K562 (cell line): ENCODE measurements at regions not wholly inside any gene's neighbourhood (a gene's known extent, or its start where the extent isn't known, plus 50 kb on each side); places are given as distances from the start of the nearest gene placed in this dataset.

Experiments used
- ARID1B ChIP-seq: fragments of 450-650 bp; IDR thresholded peaks from 2 replicates; pipeline ENCODE4 v1.6.1; 2016; ENCODE audit warnings: antibody characterized with exemption, mild to moderate bottlenecking, inconsistent platforms
- ATF3 ChIP-seq, 2 experiments: fragments of 450-650 bp in 1 of 2; sonication (generic) in 1 of 2; formaldehyde crosslinking in 1 of 2; IDR thresholded peaks in 1 of 2; conservative IDR thresholded peaks in 1 of 2; 2 replicates each; pipeline versions ENCODE4 v1.6.1 to v1.8.1; 2016 to 2023; ENCODE audit warnings: mild to moderate bottlenecking in 2 of 2, moderate library complexity in 2 of 2, inconsistent platforms in 1 of 2, missing genetic modification reagents in 1 of 2
- CHD7 ChIP-seq: fragments of 200-600 bp; sonication (generic); IDR thresholded peaks from one replicate; pipeline ENCODE4 v1.6.1; 2012; ENCODE audit warnings: mild to moderate bottlenecking, low read depth, low read length, inconsistent platforms
- CREB1 ChIP-seq, 2 experiments: sonication (generic) in 1 of 2; formaldehyde crosslinking in 1 of 2; IDR thresholded peaks; 2 replicates each; pipeline versions ENCODE4 v1.6.1 to v1.8.0; 2012 to 2022; ENCODE audit warnings: inconsistent platforms in 1 of 2, mild to moderate bottlenecking in 1 of 2, missing genetic modification reagents in 1 of 2, moderate library complexity in 1 of 2
- FIP1L1 ChIP-seq: fragments of 200-400 bp; formaldehyde crosslinking; IDR thresholded peaks from 2 replicates; pipeline ENCODE4 v1.6.1; 2018; ENCODE audit warnings: mild to moderate bottlenecking, low read depth, low read length; ENCODE audit not compliant: poor library complexity, severe bottlenecking
- FOXK2 ChIP-seq, 2 experiments: fragments of 450-650 bp; IDR thresholded peaks in 1 of 2; conservative IDR thresholded peaks in 1 of 2; 2 replicates each; pipeline ENCODE4 v1.6.1; 2016; ENCODE audit warnings: low read depth in 2 of 2, mild to moderate bottlenecking in 1 of 2
- JUND ChIP-seq, 2 experiments: IDR thresholded peaks; 2 replicates in 1 of 2; 3 replicates in 1 of 2; pipeline ENCODE4 v1.6.1; 2011; ENCODE audit warnings: borderline replicate concordance in 2 of 2, low read depth in 2 of 2, low read length in 2 of 2, improper control_type of control experiment in 1 of 2, missing biosample characterization in 1 of 2, missing genetic modification characterization in 1 of 2, missing genetic modification reagents in 1 of 2
- KDM1A ChIP-seq, 2 experiments: fragments of 450-650 bp; IDR thresholded peaks; 2 replicates each; pipeline ENCODE4 v1.6.1; 2016; ENCODE audit warnings: mild to moderate bottlenecking in 2 of 2
- KLF1 ChIP-seq: fragments of 450-650 bp; IDR thresholded peaks from 2 replicates; pipeline ENCODE4 v1.6.1; 2016; ENCODE audit warnings: missing genetic modification characterization, missing compliant biosample characterization
- MAZ ChIP-seq, 2 experiments: fragments of 450-650 bp in 1 of 2; sonication (generic) in 1 of 2; formaldehyde crosslinking; IDR thresholded peaks in 1 of 2; conservative IDR thresholded peaks in 1 of 2; 2 replicates each; pipeline versions ENCODE4 v1.4.0 to v1.5.0; 2020; ENCODE audit warnings: mild to moderate bottlenecking in 1 of 2, missing genetic modification reagents in 1 of 2
- RB1 ChIP-seq: fragments of 450-650 bp; IDR thresholded peaks from 2 replicates; pipeline ENCODE4 v1.6.1; 2017; ENCODE audit warnings: low read depth, mild to moderate bottlenecking
- ZBTB7A ChIP-seq: IDR thresholded peaks from 2 replicates; pipeline ENCODE4 v1.6.1; 2011; ENCODE audit warnings: low read depth, mild to moderate bottlenecking, low read length, moderate library complexity, borderline replicate concordance; ENCODE audit not compliant: control insufficient read depth
- ZNF717 ChIP-seq: fragments of 250-450 bp; sonication (Bioruptor Pico); IDR thresholded peaks from 2 replicates; pipeline ENCODE4 v1.5.0; 2021

- TF ChIP-seq KDM1A (IDR thresholded peaks at IDR 0.05) = no peak
- peak; percentile 80 for TF ChIP-seq JUND (IDR thresholded peaks at IDR 0.05; ENCODE audit: borderline replicate concordance, low read depth, low read length)
- TF ChIP-seq JUND (tag; IDR thresholded peaks at IDR 0.05; ENCODE audit: borderline replicate concordance, low read depth, low read length) = peak; percentile 70; the same call in 2 of the 3 replicates
- no peak for TF ChIP-seq ARID1B
- 0 out of 2 replicates have a peak, but pooled peaks have one; percentile 19 for TF ChIP-seq KLF1 (tag)
- peak; percentile 67 for TF ChIP-seq FIP1L1
- no peak for TF ChIP-seq RB1
- TF ChIP-seq ZBTB7A = peak; percentile 90
- TF ChIP-seq ZNF717 (CRISPR knock-in tag) = no peak
- TF ChIP-seq ATF3 (IDR thresholded peaks at IDR 0.05) = peak; percentile 90
- 0 out of 2 replicates have a peak, but pooled peaks have one; percentile 59 for TF ChIP-seq ATF3 (CRISPR knock-in tag; conservative IDR thresholded peaks at IDR 0.05)
- TF ChIP-seq FOXK2 (conservative IDR thresholded peaks at IDR 0.05 in 1 of 2, IDR thresholded peaks at IDR 0.05 in 1 of 2; ENCODE audit: low read depth in 2 of 2) = peak; percentile 37 to 61; a peak in 2 of 4 replicates
- no peak for TF ChIP-seq CHD7
- TF ChIP-seq CREB1 (IDR thresholded peaks at IDR 0.05) = 0 out of 2 replicates have a peak, but pooled peaks have one; percentile 11
- TF ChIP-seq CREB1 (CRISPR knock-in tag; IDR thresholded peaks at IDR 0.05) = no peak
- TF ChIP-seq MAZ (CRISPR knock-in tag; conservative IDR thresholded peaks at IDR 0.05 in 1 of 2, IDR thresholded peaks at IDR 0.05 in 1 of 2) = peak; percentile 59 to 73; a peak in 3 of 4 replicates
Observed at GRCh38 chr18:22559414-22560274, 141.9 kb upstream of the CTAGE1 start (continued).
